Loucy (cell line): ENCODE measurements at regions not wholly inside any gene's neighbourhood (a gene's known extent, or its start where the extent isn't known, plus 50 kb on each side); places are given as distances from the start of the nearest gene placed in this dataset.

Experiments
- CTCF ChIP-seq: fragments of 200-600 bp; sonication (generic); conservative IDR thresholded peaks from 2 replicates; pipeline ENCODE4 v1.5.1; 2014; ENCODE audit warnings: mild to moderate bottlenecking, antibody characterized with exemption, low read length
- EZH2phosphoT487 ChIP-seq: fragments of 200-600 bp; IDR thresholded peaks from 2 replicates; pipeline ENCODE4 v1.6.1; 2018; ENCODE audit warnings: antibody characterized with exemption, mild to moderate bottlenecking, moderate library complexity, borderline replicate concordance

DNA sequence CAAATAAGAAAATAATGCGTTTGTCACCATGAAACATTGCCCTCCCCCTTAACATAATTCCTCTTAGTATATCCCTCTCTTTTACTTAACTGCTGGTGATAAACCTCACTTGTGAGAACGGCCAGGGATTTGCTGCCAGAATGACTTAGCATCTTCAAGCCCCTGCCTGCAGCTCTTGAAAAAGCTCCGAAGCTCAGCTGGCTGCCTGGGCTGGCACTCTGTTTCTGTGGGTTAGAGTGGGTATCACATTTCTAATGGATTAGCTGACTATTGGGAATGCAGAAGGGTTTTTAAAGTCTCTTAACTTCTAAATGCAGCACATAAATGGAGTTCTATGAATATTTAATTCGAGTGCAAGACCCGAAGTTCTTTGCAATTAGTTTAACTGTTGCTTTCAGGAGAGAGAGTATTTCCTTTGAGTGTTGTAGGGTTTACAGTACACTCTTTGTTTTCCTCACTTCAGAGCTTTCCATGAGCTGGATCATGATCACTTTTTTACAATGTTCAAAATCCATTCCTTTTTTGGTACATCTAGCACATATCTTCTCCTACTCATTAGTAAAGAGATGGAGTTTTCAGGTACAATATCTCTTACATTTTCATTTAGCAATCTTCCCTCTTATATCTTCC lies 124.7 kb upstream of the RBMS3 start:
- TF ChIP-seq CTCF: no peak
- no peak for TF ChIP-seq EZH2phosphoT487
